Hematopoietic multipotent progenitor cell treated with erythropoietin and hydrocortisone succinate and interleukin-3 and kit ligand, for 6 days (in vitro differentiated cells): ENCODE measurements at regions not wholly inside any gene's neighbourhood (a gene's known extent, or its start where the extent isn't known, plus 50 kb on each side); places are given as distances from the start of the nearest gene placed in this dataset.
"Not testable (repeated sequence)": the region's sequence is repeated elsewhere in the genome, so short reads cannot be mapped to it uniquely, and the experiment has no call there.

Source experiments
- DNase-seq: peaks from one replicate; pipeline ENCODE4 v3.0.0-alpha.2; 2015

GRCh38 chr5:163569284-163569683, 63.9 kb downstream of the MAT2B start:
- DNase-seq: no peak

- DNase-seq: no peak
These were observed 66.3 kb downstream of the MAT2B start for GRCh38 chr5:163571744-163572143.

- no peak for DNase-seq
These were observed 69.3 kb downstream of the MAT2B start for GRCh38 chr5:163574472-163575440.

GRCh38 chr5:163578652-163579051, 73.2 kb downstream of the MAT2B start:
- DNase-seq: no peak

- DNase-seq: no peak
These were observed 74.3 kb downstream of the MAT2B start for GRCh38 chr5:163579729-163580128.

- DNase-seq: no peak
These were observed 75.1 kb downstream of the MAT2B start for GRCh38 chr5:163580516-163580915.

GRCh38 chr5:163583491-163584153, 78.2 kb downstream of the MAT2B start:
- DNase-seq: not testable (repeated sequence)

- no peak for DNase-seq
These were observed 79.8 kb downstream of the MAT2B start for GRCh38 chr5:163585206-163585605.

- no peak for DNase-seq
These were observed 81.1 kb downstream of the MAT2B start for GRCh38 chr5:163586531-163586956.

GRCh38 chr5:163594951-163595350, 89.5 kb downstream of the MAT2B start:
- no peak for DNase-seq

- no peak for DNase-seq
These were observed 90.7 kb downstream of the MAT2B start for GRCh38 chr5:163595932-163596607.

GRCh38 chr5:163596608-163597315, 91.3 kb downstream of the MAT2B start:
- no peak for DNase-seq

- no peak for DNase-seq
These were observed 98.6 kb downstream of the MAT2B start for GRCh38 chr5:163604013-163604412.

- DNase-seq: no peak
These were observed 101.8 kb downstream of the MAT2B start for GRCh38 chr5:163607256-163607655.

- DNase-seq: no peak
These were observed 103.2 kb downstream of the MAT2B start for GRCh38 chr5:163608621-163609020.

- no peak for DNase-seq
These were observed 104.5 kb downstream of the MAT2B start for GRCh38 chr5:163609910-163610309.

GRCh38 chr5:163612358-163613149, 107.1 kb downstream of the MAT2B start:
- DNase-seq: no peak

- no peak for DNase-seq
These were observed 107.7 kb downstream of the MAT2B start for GRCh38 chr5:163613150-163613442.

- DNase-seq: no peak
These were observed 109.4 kb downstream of the MAT2B start for GRCh38 chr5:163614787-163615186.

- no peak for DNase-seq
These were observed 114.0 kb downstream of the MAT2B start for GRCh38 chr5:163619273-163619934.

GRCh38 chr5:163619951-163620350, 114.5 kb downstream of the MAT2B start:
- no peak for DNase-seq

- no peak for DNase-seq
These were observed 117.4 kb downstream of the MAT2B start for GRCh38 chr5:163622799-163623198.
